Mucosa of gallbladder (tissue), 1 donor: ENCODE measurements at regions not wholly inside any gene's neighbourhood (a gene's known extent, or its start where the extent isn't known, plus 50 kb on each side); places are given as distances from the start of the nearest gene placed in this dataset.

Experiments used
- DNase-seq: peaks from one replicate; pipeline ENCODE4 v3.0.0-alpha.2; 2020; ENCODE audit warnings: low spot score
- donor health status: DM: no; HTN: no; CAD: no.

DNA sequence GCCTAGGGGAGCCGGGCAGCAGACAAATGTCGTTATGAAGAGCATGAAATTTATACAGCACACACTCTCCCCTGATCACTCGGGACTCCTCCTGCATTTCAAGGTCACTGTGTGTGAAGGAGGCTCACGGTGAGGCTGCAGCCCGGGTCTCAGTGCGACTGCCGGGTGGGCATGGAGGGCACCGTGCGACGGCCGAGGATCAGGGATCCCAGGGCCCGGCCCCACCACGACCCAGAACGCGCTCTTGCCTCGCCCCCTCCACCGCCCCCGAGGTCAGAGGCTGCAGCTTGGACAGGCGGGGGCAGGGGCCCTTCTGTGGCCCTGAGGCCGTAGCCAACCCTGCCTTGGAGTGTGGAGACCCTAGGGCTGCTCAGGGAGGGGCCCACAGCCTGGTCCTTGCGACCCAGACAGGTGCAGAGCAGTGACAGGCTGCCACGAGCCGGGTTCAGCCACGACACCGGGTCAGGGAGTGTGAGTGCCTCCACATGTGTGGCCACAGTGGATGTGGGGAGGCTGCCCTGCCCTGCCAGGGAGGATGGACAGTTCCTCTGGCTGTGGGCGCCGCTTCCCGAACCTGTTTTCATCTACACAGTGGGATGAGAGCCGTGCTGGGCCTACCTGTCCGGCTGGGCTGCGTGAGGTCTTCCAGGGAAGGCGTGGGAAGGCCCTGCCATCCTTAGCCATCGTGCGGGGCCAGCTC lies 89.3 kb upstream of the NKX1-1 start:
- no peak for DNase-seq

DNA sequence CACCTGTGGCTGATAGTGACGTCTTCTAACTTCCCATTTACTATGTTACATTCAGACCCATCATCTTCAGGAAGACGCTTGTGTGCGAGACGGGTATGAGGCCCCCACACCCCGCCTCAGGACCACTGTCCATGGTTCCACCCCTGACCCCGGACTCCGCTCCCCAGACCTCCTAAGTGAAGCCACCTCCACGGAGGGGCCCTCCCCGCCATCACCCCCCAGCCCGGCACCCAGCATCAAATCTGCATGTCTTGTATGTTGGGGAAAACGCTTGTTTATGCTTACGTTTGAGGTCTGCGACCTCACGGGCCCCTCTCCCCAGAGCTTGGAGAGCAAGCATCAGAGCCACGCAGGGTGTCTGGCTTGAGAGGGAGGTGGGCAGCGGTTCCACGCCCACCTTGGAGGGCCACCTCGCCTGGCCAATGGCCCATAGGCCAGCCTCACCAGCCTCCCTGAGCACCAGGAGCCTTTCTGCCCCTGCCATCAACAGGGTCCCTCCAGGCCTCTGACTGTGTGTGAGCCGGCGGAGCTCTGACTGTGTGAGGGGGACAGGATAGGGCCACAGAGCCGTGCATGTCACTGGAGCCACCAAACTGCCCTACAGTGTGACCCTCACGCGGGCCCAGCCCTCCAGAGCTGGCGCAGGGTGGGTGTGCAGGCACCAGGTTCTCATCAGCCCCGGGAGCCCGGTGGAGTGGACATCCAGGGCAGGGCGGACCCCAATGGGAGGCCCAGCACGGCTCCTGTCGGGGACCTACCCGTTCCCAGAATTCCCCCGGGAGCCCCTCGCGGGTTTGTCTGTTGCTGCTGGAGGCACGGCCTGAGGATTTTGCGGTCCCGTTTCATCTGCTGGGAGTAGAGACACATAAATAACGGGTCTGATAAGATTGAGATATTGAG lies 88.4 kb upstream of the NKX1-1 start:
- DNase-seq: no peak

DNA sequence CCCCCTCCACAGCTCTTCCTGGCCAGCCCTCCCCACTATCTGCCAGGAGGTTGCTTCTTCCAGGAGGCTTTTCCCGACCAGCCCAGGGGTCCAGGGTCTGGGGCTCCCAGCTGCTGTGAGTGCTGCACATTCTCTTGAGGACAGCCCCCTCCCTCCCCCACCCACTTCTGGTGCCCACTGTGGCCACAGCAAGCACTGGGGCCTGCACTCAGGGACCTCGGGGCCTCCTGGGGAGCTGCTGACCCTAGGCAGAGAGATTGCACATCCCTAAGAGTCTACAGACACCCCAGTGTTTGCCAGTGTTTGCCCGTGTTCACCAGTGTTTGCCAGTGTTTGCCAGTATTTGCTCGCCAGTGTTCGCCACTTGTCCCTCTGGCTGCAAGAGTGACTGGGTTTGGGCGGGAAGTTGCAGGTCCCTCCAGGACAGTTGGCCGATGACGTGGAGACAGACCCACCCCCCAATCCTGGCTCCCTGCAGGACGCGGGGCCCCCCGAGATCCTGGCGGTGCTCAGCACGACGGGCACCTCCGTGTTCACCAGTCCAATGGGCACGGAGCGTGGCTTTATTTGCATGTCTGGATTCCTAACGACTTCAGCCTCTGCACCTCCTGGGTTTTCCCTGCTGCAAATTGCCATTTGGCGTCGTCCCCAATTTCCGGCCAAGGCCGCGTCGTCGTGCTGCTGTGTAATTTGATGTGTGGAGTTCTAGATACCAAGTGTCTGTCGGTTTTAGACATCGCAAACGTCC lies 87.5 kb upstream of the NKX1-1 start:
- no peak for DNase-seq

DNA sequence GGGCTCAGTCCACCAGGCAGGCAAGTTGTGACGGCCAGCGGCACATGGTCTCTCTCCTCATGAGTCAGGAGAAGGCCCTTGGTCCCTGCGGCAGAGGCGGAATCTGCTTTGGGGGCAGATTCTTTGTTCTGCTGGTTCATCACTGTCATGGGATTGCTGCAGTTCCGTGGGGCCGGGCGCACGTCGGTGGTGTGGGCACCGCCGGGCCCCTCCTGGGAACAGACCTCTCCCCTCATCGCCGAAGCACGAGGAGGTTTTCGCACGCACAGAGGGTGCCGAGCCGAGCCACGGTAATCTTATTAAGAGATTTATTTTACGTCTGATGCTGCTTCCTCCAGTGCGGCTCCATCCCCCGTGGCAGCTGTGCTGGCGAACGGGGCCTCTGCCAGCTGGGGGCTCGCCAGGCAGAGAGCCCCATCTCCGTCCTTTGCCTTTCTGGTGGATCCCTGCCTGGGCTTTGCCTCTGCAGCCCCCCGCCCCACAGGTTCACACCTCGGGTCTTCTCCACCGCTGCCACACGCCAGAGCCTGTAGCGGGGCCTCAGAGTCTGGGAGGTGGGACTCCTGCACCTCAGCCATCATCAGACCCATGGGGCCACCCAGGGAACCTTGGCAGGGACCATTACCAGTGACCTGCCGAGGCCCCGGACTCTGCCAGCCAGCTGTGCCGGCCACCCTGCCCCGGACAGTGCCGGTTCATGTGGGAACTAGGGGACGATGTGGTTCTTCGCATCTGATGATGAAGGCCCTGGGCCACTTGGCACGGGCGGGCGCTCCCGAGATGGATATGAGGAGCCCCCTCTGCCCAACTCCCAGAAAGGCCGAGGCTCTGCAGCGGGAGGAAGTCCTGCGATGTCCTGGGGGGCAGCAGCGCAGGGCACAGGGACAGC lies 86.7 kb upstream of the NKX1-1 start:
- DNase-seq: no peak

DNA sequence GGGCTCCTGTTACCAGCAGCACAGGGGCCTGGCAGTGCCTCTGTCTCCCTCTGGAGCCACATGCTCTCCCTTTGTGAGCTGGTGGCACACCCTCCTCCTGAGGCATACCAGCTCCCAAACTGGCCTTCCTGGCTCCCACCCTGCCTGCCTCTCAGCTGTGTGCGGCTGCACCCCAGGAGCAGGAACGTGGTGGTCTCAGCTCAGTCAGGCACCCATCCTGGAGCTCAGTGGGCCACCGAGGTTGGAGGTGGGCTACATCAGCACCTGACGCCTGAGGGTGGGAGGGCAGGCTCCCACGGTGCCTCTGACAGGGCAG lies 85.9 kb upstream of the NKX1-1 start:
- DNase-seq: no peak

DNA sequence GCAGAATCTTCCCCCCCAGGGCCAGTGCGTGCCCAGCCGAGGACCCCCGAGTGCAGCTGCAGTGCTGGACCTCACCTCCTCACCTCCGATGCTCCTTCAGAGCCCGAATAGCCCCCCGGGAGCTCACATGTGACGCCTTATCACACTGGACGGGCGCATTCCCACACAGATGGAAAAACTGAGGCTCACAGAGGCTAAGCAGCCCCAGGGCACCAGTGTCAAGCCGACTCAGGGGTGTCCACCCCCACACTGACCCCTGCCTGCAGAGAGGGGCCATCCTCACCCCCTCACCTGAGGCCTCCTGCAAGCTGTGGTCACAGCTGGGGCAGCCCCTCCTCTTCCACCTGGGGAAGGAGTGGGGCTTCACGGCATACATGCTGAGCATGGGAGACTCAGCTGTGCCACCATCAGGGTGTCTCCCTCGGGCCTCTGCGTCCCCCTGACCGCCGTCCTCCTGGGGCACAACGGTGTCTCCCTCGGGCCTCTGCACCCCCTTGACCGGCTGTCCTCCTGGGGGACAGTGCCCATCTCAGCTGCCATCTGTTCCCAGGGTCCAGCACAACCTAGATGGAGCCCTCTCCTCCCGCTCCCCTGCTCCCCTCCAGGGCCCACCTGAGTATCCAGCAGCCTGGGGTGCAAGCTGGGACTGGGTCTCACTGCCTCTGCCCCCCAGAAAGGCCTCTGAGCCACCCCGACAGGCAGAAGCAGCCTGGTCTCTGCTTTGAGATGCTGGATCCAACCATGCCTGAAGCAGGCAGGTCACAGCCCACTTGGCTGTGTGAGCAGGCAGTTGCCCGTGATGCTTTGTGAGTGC lies 85.3 kb upstream of the NKX1-1 start:
- no peak for DNase-seq

DNA sequence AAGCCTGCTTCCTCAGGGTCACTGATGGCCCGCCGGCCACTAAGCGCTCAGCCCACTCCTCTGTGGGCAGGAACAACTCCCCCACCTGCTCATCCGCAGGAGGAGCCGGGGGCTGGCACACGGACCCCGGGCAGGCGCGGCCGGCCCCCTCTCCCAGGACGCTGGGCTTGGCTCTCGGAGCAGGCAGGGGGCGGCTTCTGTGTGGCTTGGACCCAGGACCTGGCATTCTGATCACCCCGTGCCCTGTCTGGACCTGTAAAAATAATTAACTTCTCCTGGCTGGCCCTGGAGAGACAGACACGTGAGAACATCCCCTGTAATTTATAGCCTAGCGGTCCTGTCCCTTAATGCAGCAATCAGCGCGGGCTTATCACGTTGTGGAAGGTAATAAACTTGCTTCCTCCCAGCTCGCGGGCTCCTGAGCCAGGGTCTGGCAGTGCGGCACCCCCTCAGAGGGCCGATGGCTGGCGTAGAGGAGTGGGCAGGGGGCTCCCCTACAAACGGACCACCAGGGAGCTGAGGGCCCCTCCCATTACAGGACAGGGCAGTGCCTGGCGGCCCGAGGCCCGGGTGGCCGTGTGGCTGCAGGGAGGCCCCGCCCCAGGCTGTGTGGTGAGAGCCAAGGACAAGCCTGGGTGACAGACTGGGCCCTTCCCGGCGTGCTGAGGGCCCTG lies 84.5 kb upstream of the NKX1-1 start:
- no peak for DNase-seq

DNA sequence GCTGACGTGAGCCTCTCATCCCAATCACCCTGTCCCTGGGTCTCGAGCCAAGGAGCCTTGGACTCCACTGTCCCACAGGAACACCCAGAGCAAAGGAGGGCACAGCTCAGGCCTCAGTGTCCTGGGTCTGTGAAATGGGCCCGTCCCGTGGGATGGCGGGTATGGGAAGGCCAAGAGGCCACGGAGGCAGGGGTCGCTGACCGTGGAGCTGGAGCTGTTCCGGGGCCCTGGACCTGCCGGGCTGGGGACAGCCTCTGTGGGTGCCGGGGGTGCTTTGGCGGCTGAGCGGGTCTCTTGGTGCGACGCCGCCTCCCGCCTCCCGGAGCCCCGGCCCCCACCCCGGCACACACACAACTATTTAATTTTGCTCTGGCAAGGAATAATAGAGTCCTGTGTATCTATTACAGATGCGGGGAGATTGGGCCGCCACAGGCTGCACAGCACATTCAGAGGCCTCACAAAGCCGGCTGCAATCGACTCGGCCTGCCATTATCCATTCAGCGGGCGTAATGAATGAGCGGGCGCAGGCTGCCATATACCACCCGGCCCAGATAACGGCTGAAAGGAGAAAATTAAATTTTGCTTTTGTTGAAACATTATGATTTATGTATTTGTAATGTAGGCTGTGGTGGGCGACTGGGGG lies 83.9 kb upstream of the NKX1-1 start:
- DNase-seq: no peak

DNA sequence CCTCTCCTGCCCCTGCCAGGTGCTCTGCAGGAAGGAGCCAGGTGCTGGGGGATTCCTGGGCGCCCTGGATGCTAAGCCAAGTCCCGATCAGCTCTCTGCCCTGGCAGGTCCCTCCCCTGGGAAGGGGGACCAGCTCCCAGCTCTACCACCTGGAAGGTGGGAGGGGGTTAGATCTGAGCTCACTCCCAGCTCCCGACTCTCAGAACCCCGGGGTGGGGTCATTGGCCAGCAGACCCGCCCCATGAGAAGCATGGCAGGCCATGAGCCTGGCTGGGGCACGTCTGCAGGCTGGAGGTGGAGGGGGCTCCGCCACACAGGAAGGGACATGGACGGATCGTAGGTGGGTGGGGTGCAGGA lies 83.4 kb upstream of the NKX1-1 start:
- no peak for DNase-seq

DNA sequence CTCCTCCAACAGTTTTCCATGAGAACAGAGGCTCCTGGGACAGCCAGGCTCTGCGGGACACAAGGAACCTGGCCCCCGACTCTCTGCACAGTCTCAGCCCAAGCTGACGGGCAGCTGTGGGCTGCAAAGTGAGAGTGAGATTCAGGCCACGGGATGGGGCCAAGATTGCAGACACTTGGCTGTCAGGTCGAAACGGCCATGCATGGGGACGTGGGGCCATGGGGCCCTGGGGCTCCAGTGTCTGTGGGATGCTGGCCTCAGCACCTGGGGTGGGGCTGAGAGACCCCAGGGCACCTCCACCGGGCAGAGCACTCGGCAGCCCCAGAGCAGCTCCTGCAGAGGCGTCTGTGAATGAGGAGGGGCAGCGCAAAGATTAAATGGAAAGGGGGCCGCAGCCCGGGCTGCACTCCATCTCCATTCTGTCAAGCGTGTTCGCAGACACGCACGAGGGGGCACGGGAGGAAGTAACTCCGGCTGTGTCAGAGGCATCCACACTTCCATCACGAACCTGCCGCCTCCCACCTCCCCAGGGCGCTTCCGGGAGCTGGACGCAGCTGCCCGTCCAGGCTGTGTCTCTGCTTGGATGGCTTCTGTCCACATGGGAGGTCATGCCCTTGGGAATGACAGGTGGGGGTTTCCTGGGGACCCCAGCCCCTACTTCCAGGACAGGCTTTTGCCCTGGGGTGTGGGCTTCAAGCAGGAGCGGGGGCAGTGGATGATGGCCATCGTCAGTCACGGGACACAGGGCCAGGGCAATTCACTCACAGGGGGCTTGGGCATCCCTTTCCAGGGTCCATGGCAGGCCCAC lies 82.8 kb upstream of the NKX1-1 start:
- DNase-seq: no peak

DNA sequence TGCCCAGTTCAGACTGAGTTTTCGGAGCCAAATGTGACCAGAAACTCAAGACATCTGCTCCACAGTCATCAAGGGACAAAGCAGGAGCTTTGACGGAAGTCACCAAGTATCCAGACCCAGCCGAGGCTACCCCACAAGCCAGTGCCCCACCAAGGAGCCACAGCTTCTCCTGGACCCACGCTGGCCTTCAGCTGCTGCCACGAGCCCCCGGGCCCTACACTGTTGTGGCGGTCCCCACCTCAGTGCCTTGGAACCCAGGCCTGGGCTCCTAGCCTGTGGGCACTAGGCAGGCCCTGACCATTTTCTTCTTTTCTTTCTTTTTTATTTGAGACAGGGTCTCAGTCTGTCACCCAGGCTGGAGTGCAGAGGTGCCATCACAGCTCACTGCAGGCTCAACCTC lies 82.1 kb upstream of the NKX1-1 start:
- no peak for DNase-seq

DNA sequence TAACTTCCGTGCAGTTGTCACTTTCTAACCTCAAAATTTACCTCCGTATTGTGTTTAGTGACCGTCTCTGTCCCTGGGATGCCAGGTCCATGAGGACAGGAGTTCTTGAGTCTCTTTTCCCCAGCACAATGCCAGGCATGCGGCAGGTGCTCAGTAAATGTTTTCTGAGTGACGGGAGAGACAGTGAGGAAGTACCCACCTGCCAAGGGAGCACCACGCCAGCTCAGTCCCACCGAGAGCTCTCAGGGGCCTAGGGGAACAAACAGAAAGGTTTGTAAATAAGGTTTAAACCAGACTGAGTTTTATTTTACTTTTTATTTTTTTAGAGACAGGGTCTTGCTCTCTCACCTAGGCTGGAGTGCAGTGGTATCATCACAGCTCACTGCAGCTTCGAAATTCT lies 81.5 kb upstream of the NKX1-1 start:
- DNase-seq: no peak

DNA sequence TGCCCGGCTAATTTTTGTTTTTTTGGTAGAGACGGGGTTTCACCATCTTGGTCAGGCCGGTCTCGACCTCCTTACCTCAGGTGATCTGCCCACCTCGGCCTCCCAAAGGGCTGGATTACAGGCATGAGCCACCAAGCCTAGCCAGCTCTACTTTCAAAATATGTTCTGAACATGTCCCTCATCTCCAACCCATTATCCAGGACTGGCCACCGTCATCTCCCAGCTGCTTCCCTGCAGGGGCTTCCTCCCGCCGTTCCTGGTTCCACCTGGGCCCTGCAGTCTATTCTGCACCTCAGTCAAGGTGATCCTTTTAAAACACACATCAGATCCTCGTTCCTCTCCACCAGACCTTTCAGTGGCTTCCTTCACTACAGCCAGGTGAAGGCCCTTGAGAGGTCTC lies 80.9 kb upstream of the NKX1-1 start:
- no peak for DNase-seq

DNA sequence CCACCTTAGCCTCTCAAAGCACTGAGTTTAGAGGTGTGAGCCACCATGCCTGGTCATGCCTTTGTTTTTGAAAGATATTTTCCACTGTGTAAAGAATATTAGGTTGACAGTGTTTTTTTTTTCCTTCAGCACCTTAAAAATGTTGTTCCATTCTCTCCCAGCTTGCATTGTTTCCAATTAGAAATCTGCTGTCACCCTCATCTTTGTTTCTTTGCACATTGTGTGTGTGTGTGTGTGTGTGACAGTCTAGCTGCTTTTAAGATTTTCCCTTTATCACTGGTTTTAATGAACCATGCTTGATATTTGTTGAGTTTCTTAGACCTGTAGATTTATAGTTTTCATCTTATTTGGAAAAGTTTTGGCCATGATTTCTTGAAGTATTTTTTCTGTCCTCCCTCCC lies 79.0 kb upstream of the NKX1-1 start:
- no peak for DNase-seq

DNA sequence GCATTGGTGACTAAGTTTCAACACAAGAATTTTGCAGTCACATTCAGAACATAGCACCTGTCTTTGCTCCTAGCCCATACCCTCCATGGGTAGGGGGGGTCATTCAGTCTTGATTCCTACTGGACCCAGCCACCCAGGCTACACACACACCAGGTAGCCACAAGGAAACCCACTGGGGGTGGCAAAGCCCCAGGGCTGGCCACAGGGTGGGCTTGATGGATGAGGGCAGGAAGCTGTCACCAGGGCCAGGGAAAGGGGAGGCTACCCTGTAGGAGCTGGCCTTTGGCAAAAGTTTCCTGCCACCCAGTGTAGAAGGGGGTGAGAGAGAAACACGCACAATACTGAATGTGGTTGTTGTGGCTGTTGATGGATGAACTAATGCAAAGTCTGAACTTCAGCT lies 74.5 kb upstream of the NKX1-1 start:
- DNase-seq: no peak

DNA sequence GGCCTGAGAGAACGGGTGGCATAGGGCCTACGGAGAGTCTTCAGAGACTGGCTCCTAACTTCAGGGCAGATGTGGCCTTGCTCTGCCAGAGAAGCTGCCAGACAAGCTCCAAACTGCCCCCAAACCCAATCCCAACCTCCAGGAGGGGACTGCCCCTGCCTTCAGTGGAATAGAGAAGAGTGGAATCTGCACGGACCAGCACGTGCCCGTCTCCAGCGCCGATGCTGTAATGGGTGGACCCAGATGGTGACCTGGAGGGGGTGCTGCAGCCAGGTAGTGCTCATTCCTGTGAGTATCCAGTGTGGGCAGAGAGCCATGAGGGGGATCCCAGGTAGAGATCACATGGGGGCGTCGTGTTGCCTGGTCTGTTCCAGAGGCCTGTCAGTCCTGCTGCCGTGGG lies 73.2 kb upstream of the NKX1-1 start:
- no peak for DNase-seq

DNA sequence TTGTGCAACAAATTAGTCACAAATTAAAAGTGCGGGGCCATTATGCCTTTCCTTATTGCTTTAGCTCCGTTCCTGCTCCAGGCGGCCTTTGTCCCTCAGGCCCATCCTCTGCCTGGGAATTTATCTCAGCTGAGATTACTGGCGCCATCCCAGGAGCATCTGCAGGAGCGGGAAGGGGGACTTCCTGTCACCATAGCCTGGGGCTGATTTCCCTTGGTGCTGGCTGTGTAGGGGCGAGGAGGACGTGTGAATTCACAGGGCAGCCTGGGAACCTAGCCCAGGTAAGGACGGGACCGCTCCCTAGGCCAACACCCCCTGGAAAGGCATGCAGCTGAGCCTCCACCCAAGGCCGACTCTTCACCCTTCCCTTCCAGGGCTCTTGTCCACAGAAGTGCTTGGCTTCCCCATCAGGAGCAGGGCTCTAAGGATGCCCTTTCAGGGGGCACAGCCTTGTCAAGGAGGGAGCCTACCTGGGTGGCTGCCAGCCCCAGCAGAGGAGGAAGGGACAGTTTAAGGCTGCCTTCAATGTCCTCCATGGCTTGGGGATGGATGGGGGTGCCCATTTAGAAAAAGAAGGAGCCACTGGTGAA lies 72.6 kb upstream of the NKX1-1 start:
- DNase-seq: no peak

DNA sequence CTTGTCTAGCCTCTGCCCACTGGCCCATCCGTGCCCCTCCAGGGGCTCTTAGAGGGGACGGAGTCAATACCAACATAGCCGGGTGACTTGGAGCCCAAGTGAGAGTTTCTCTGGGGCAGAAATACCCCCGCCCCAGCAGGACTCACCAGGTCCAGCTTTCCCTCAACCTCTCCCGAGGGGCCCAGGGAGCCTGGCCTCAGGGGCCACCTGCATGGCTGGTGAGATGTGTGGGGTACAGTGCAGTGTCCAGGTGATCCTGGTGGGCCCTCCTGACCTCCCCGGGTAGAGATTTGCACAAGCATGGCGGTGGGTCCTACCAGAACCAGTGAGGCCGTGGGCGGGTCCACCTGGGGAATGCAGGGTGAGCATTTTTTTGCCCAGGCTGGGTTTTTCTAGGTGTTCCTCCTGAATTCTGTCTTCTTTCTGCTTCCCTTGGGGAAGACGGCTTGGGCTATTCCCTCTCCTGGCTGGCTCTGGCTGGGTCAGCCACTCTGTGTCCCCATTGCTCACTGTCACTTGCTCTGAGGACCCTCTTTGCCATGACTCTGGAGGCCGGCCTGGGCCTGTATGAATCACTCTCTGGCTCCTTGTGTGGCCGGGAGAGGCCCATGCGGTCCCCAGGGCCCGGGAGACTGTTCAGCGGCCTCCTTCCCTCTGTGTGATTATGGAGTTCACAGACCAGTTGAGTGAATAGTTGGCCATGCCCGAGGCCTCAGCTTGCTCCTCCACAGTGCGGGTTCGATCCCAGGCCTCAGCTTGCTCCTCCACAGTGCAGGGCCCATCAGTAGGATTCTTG lies 71.0 kb upstream of the NKX1-1 start:
- DNase-seq: no peak
